Fibroblast of lung (primary cell): ENCODE measurements at regions not wholly inside any gene's neighbourhood (a gene's known extent, or its start where the extent isn't known, plus 50 kb on each side); places are given as distances from the start of the nearest gene placed in this dataset.

Experiments
- CTCF ChIP-seq, 2 donors: IDR thresholded peaks in 1 of 2; conservative IDR thresholded peaks in 1 of 2; 1 replicate in 1 of 2; 2 replicates in 1 of 2; pipeline ENCODE4 v1.5.1; 2011 to 2012; ENCODE audit warnings: low read length in 2 of 2, control low read depth in 1 of 2, inconsistent platforms in 1 of 2, low read depth in 1 of 2, mild to moderate bottlenecking in 1 of 2
- EZH2 ChIP-seq: IDR thresholded peaks from 2 replicates; pipeline ENCODE4 v1.5.1; 2012; ENCODE audit warnings: low read length, control low read depth, mild to moderate bottlenecking; ENCODE audit errors: missing control alignments

DNA sequence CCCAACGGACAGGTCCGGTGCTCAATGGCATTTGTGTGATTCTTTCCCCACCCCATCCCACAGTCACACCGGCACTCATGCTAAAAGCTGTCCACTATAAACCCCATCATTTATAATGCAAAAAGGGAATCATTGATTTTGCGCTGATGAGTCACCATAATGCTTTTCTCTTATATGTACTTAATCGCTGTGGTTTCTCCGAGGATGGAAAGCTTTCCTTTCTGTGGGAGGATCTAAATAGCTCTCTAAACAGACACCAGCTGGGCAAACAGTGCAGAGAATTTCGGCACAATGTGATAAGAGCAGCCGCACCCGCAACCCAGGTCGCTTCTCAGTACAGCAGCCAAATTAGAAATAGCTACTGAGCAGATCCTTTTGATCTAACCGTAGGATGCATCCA, 85.6 kb downstream of the SETD4 start:
- TF ChIP-seq CTCF (conservative IDR thresholded peaks at IDR 0.05 in 1 of 2, IDR thresholded peaks at IDR 0.05 in 1 of 2; ENCODE audit: low read depth in 1 of 2, low read length in 2 of 2) (no peak), EZH2 (no peak)
